MM.1S (cell line): ENCODE measurements at regions not wholly inside any gene's neighbourhood (a gene's known extent, or its start where the extent isn't known, plus 50 kb on each side); places are given as distances from the start of the nearest gene placed in this dataset.

ENCODE experiments used
- DNase-seq: peaks from one replicate; pipeline ENCODE4 v3.0.0-alpha.2; 2015
- H2AFZ ChIP-seq: fragments of 300-600 bp; sonication (generic); 2 replicates; pipeline ENCODE4 v1.6.0; 2016; ENCODE audit warnings: antibody characterized with exemption, low read length
- H3F3A ChIP-seq: fragments of 300-600 bp; sonication (generic); 2 replicates; pipeline ENCODE4 v1.6.1; 2016; ENCODE audit warnings: mild to moderate bottlenecking, antibody characterized with exemption, low read length, moderate library complexity, mixed read lengths; ENCODE audit not compliant: insufficient read depth
- H3K27ac ChIP-seq: fragments of 300-600 bp; sonication (generic); 2 replicates; pipeline ENCODE4 v1.5.1; 2016; ENCODE audit warnings: mild to moderate bottlenecking, low read length
- H3K27me3 ChIP-seq: fragments of 300-600 bp; sonication (generic); replicated peaks from 2 replicates; pipeline ENCODE4 v1.6.0; 2016; ENCODE audit warnings: low read length; ENCODE audit not compliant: insufficient read depth
- H3K36me3 ChIP-seq: fragments of 300-600 bp; sonication (generic); replicated peaks from 2 replicates; pipeline ENCODE4 v1.6.1; 2016; ENCODE audit warnings: mild to moderate bottlenecking, low read length, mixed read lengths; ENCODE audit not compliant: insufficient read depth
- H3K4me1 ChIP-seq: fragments of 300-600 bp; sonication (generic); 2 replicates; pipeline ENCODE4 v1.6.1; 2016; ENCODE audit warnings: low read length, mixed read lengths
- H3K4me2 ChIP-seq: fragments of 300-600 bp; sonication (generic); 2 replicates; pipeline ENCODE4 v1.6.0; 2016; ENCODE audit warnings: low read depth, low read length
- H3K4me3 ChIP-seq: fragments of 300-600 bp; sonication (generic); 2 replicates; pipeline ENCODE4 v1.5.1; 2016; ENCODE audit warnings: low read length, mixed read lengths
- H3K79me2 ChIP-seq: fragments of 300-600 bp; sonication (generic); 2 replicates; pipeline ENCODE4 v1.6.1; 2016; ENCODE audit warnings: mixed run types, low read length, mixed read lengths
- H3K9ac ChIP-seq: fragments of 300-600 bp; sonication (generic); 2 replicates; pipeline ENCODE4 v1.6.1; 2016; ENCODE audit warnings: low read length, mixed read lengths
- H3K9me2 ChIP-seq: fragments of 300-600 bp; sonication (generic); replicated peaks from 2 replicates; pipeline ENCODE4 v1.6.1; 2016; ENCODE audit warnings: mild to moderate bottlenecking, low read length, mixed read lengths; ENCODE audit not compliant: insufficient read depth
- H3K9me3 ChIP-seq: fragments of 300-600 bp; sonication (generic); replicated peaks from 2 replicates; pipeline ENCODE4 v1.6.1; 2016; ENCODE audit warnings: mild to moderate bottlenecking, low read length, mixed read lengths; ENCODE audit not compliant: insufficient read depth
- H4K20me1 ChIP-seq: fragments of 300-600 bp; sonication (generic); 2 replicates; pipeline ENCODE4 v1.6.1; 2016; ENCODE audit warnings: mild to moderate bottlenecking, low read length, moderate library complexity, mixed read lengths; ENCODE audit not compliant: insufficient read depth
- CTCF ChIP-seq: fragments of 300-600 bp; sonication (generic); IDR thresholded peaks from 2 replicates; pipeline ENCODE4 v1.5.1; 2016; ENCODE audit warnings: antibody characterized with exemption, low read length, mixed read lengths
- EZH2 ChIP-seq: fragments of 300-600 bp; sonication (generic); optimal IDR thresholded peaks from 2 replicates; pipeline ENCODE3; 2017; ENCODE audit warnings: low read depth, mild to moderate bottlenecking, antibody characterized with exemption, low read length, mixed read lengths
- EZH2phosphoT487 ChIP-seq: fragments of 300-600 bp; sonication (generic); IDR thresholded peaks from 2 replicates; pipeline ENCODE4 v1.6.1; 2018; ENCODE audit warnings: antibody characterized with exemption, low read length

- H3K27me3 ChIP-seq, result no peaks in the 10 kb centered on the region
- no peak overlapping the region for H3K4me3 ChIP-seq
- DNase-seq, result no peak
- H3K79me2 ChIP-seq, result no peaks in the 10 kb centered on the region
- peaks cover 15% of the 10 kb centered on the region for H3K4me1 ChIP-seq
- H3K36me3 ChIP-seq, result no peaks in the 10 kb centered on the region
- no peaks in the 10 kb centered on the region for H3K9me3 ChIP-seq
- H2AFZ ChIP-seq, result no peak overlapping the region
- H3K9me2 ChIP-seq, result no peaks in the 10 kb centered on the region
- no peak overlapping the region for H3K27ac ChIP-seq
- H3F3A ChIP-seq, result no peaks in the 10 kb centered on the region
- TF ChIP-seq EZH2 (no peak), CTCF (no peak), EZH2phosphoT487 (no peak)
- no peaks in the 10 kb centered on the region for H4K20me1 ChIP-seq
- no peak overlapping the region for H3K4me2 ChIP-seq
- H3K9ac ChIP-seq, result no peak overlapping the region
Observed at GRCh38 chr10:110432814-110433565, 64.7 kb upstream of the DUSP5 start.

GRCh38 chr10:110433740-110434139 lies 64.0 kb upstream of the DUSP5 start:
- peaks cover 13% of the 10 kb centered on the region for H3K4me1 ChIP-seq
- no peaks in the 10 kb centered on the region for H3K36me3 ChIP-seq
- TF ChIP-seq CTCF (no peak), EZH2 (no peak), EZH2phosphoT487 (no peak)
- no peaks in the 10 kb centered on the region for H3K27me3 ChIP-seq
- no peak overlapping the region for H2AFZ ChIP-seq
- no peaks in the 10 kb centered on the region for H3K9me3 ChIP-seq
- no peak overlapping the region for H3K27ac ChIP-seq
- H3F3A ChIP-seq, result no peaks in the 10 kb centered on the region
- no peaks in the 10 kb centered on the region for H3K79me2 ChIP-seq
- no peaks in the 10 kb centered on the region for H3K9me2 ChIP-seq
- DNase-seq, result no peak
- H3K4me2 ChIP-seq, result no peak overlapping the region
- no peak overlapping the region for H3K9ac ChIP-seq
- no peaks in the 10 kb centered on the region for H4K20me1 ChIP-seq
- no peak overlapping the region for H3K4me3 ChIP-seq

- no peak for TF ChIP-seq EZH2phosphoT487
- TF ChIP-seq CTCF, result no peak
- TF ChIP-seq EZH2, result no peak
- H3K36me3 ChIP-seq, result no peaks in the 10 kb centered on the region
- no peak overlapping the region for H2AFZ ChIP-seq
- H3K4me3 ChIP-seq, result no peak overlapping the region
- H3K79me2 ChIP-seq, result no peaks in the 10 kb centered on the region
- H3K4me2 ChIP-seq, result no peak overlapping the region
- DNase-seq, result no peak
- H4K20me1 ChIP-seq, result no peaks in the 10 kb centered on the region
- no peaks in the 10 kb centered on the region for H3K27me3 ChIP-seq
- H3K9ac ChIP-seq, result no peak overlapping the region
- H3K9me3 ChIP-seq, result no peaks in the 10 kb centered on the region
- H3F3A ChIP-seq, result no peaks in the 10 kb centered on the region
- peaks cover 9% of the 10 kb centered on the region; the same call in 1 of the 2 replicates for H3K4me1 ChIP-seq
- no peaks in the 10 kb centered on the region for H3K9me2 ChIP-seq
- no peak overlapping the region for H3K27ac ChIP-seq
Observed at GRCh38 chr10:110434489-110435096, 63.1 kb upstream of the DUSP5 start.
